Adrenal gland (tissue), 5 donors: ENCODE measurements at regions not wholly inside any gene's neighbourhood (a gene's known extent, or its start where the extent isn't known, plus 50 kb on each side); places are given as distances from the start of the nearest gene placed in this dataset.

Experiments
- POLR2A ChIP-seq, 2 donors: fragments of 450-650 bp; IDR thresholded peaks; one replicate each; pipeline ENCODE4 v1.6.1; 2017; ENCODE audit warnings: antibody characterized with exemption in 2 of 2, mild to moderate bottlenecking in 2 of 2, moderate library complexity in 1 of 2
- TF ChIP-seq, protein P1 (sequence below), 6 experiments: fragments of 450-650 bp in 4 of 6; fragments of 200-600 bp in 2 of 6; sonication (generic) in 1 of 6; IDR thresholded peaks; 1 replicate in 5 of 6; 2 replicates in 1 of 6; pipeline versions ENCODE4 v1.5.1 to v1.8.0; 2016 to 2021; ENCODE audit warnings: antibody characterized with exemption in 6 of 6, mild to moderate bottlenecking in 2 of 6, moderate library complexity in 1 of 6
- donor health status: DM: no; HTN: no; CAD: no.

DNA sequence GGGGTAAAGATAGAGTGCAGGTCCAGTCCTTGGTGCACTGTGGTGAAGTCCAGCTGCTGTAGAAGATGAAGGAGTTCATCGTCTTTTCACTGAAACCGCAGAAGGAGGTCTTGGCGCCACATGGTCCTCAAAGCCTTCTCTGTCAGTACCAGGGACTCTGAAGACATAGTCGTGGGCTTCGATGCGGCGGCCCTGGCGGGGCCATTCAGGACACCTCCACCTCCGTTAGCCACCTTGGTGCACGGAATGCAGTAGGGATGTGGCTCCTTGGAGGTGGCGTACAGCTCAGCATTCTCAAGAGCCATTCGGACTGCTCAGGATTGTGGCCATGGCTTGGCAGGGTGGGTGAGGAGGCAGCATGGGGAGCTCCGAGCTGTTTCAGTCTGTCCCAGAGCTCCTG lies 418.8 kb downstream of the SUCLG1 start:
- TF ChIP-seq, protein P1, sequence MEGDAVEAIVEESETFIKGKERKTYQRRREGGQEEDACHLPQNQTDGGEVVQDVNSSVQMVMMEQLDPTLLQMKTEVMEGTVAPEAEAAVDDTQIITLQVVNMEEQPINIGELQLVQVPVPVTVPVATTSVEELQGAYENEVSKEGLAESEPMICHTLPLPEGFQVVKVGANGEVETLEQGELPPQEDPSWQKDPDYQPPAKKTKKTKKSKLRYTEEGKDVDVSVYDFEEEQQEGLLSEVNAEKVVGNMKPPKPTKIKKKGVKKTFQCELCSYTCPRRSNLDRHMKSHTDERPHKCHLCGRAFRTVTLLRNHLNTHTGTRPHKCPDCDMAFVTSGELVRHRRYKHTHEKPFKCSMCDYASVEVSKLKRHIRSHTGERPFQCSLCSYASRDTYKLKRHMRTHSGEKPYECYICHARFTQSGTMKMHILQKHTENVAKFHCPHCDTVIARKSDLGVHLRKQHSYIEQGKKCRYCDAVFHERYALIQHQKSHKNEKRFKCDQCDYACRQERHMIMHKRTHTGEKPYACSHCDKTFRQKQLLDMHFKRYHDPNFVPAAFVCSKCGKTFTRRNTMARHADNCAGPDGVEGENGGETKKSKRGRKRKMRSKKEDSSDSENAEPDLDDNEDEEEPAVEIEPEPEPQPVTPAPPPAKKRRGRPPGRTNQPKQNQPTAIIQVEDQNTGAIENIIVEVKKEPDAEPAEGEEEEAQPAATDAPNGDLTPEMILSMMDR (IDR thresholded peaks at IDR 0.05): no peak
- TF ChIP-seq POLR2A (IDR thresholded peaks at IDR 0.05): no peak
